GM21737 (cell line): ENCODE measurements at regions not wholly inside any gene's neighbourhood (a gene's known extent, or its start where the extent isn't known, plus 50 kb on each side); places are given as distances from the start of the nearest gene placed in this dataset.
"Not testable (repeated sequence)": the region's sequence is repeated elsewhere in the genome, so short reads cannot be mapped to it uniquely, and the experiment has no call there.

Experiments used
- ATAC-seq: cut with Tn5 transposase; IDR thresholded peaks from one replicate; pipeline ENCODE4 v1.9.1; 2021; ENCODE audit warnings: mild to moderate bottlenecking, moderate library complexity; ENCODE audit not compliant: unreplicated experiment

DNA sequence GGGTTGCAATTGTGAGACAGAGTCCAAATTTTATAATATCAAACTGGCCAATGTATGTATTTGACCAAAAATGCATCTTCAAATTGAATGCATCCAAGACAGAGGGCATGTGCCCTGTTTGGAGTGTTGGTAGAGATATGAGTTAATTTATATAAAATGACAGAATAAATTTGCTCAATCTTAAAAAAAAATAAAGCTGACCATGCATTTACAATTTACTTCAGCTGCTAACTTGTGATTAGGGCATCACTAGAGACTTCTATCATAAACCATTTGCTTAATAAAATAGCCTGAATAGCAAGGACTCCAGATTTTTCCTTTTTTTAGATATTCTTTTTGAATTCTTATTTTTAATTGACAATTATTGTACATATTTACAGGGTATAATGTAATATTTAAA is 1345.8 kb downstream of the CDH11 start:
- ATAC-seq, result no peak

DNA sequence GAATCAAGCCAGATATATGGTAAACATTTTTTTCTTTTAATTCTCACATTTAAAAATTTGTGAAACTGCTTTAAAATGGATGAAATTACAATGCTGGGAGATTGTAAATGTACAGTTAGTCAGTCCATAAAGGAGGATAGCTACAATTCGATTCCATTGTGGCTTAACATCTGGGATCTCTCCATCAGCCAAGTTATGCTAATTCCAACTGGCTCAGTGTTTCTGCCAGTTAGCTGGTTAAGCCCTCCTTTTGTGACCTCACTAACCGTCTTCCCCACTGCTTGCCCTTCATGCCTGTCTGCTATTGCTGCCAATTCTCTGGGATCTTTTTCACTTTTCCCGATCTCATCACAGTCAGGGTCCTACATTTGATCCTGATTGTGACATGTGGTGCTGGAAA is 1347.6 kb downstream of the CDH11 start:
- ATAC-seq, result no peak

DNA sequence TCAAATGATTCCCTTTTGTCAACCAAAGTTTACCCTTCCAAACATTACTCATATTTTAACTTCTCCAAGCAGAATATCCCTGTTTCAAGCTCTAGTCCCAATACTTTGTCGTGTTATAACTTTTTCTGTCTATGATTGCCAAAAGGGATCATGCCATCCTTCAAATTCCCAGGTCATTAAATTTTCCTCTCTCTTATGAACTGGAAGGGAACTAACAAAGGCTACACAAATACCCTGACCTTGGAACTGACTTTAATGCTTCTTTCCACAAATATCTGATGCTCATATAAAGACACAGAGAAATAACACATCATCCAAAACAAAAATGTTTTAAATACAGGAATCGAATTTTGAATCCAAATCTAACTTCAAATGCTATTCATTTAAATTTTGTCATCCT is 1352.7 kb downstream of the CDH11 start:
- no peak for ATAC-seq

DNA sequence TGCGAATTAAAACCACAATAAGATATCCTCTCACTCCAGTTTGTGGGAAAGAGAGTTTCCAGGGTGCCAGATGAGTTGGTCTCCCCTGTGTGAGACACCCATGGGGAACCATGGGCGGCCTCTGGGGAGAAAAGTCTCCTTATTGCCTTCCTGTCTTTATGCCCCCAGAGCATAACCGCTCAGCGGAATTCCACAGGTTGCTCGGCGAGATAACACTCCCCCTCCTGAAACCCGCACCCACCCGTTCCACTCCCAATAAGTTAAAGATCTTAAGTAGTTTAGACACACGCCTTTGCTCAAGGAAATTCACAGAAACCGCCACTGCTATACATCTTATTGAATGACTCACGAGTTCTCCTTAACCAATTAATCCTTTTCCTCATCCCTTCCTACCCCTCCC is 1361.6 kb downstream of the CDH11 start:
- ATAC-seq, result not testable (repeated sequence)

DNA sequence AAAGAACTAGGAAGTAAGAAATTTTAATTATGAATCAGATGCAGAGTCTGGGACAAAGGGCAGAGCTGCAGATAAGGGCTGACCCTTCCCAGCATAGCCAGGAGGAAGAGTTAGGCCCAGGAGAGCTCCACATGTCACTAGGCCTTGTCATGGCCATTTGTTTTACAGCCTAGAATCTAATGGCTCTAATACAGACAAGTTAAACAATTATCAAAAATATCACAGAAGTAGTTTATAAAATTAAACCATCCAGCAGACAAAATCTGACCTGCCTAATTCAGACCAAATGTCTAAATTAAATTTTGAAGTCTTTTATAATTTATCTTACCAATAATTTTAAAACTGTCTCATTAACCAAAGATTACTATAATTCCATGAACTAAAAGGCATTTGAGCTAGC is 1369.5 kb downstream of the CDH11 start:
- ATAC-seq, result no peak

DNA sequence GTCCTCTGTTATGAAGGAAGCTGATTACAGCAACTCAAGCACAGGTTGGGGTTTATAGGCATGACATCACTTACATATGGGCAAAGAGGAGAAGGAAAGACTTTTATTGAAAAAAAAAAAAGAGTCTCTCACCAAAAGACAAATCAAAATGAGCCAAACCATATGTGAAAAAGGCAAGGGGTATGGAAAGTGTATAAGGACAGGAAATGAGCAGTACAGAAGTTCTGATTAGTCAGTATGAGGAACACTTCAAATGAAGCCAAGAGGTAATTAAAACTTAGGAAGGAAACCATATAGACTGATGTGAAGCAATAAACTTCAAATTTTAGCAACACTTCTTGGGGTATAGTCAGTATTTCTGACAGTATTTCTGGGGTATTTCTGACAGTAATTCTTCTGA is 1372.6 kb downstream of the CDH11 start:
- ATAC-seq, result no peak

DNA sequence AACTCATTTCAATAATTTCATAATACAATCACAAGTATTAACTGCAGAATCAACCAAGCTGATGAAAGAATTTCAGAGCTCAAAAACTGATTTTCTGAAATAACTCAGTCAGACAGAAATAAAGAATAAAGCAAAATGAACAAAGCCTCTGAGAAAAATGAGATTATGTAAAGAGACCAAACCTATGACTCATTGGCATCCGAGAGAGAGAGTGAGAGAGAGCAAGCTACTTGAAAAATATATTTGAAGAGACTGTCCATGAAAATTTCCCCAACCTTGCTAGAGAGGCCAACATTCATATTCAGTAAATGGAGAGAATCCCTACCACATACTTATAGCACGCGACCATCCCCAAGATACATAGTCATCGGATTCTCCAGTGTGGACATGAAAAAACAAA is 1376.4 kb downstream of the CDH11 start:
- ATAC-seq, result no peak

DNA sequence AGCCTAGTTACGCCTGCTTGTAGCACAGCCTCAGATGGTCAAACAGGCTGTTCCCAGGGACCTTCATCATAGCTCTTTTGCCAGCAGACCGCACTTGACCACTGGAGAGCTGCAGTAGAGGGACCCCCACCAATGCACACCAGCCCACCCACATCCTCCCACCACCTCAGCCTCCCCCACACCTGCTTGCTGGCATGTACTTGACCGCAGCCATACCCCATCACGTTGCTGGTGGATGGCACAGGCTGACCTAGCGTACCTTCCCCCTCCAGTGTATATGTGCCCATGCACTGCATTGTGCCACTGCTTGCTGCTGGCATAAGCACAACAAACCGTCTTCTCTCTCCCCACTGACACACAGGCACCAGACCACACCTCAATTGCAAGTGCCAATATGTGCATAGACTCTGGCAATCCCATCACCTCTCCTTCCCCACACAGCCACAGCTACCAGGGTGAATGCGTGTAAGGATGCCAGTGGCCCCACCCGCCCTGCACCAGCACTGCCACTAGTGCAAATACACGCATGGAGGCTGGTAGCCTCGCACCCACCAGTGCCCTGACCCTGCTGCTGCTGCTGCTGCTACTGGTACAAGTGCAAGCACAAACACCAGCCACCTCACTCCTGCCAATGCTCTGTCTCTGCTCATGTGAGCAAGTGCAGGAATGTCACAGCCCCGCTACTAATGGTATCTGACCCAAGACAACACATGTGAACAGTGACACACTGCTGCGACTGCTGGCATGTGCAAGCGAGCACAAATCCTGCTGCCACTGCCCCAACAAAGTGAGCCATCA is 1377.6 kb downstream of the CDH11 start:
- ATAC-seq, result no peak

DNA sequence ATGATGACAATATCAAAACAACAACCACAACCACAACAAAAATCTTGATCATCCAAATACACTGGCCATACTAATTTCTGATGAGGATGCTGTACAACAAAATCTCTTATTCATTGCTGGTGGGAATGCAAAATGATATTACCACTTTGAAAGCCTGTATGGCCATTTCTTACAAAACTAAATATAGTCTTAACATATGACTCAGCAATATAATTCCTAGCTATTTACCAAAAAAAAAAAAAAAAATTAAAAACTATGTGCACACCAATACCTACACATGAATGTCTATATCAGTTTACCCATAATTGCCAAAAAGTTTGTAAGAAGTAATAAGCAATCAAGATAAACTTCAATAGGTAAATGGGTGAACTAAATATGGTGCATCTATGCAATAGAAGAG is 1379.7 kb downstream of the CDH11 start:
- ATAC-seq, result no peak

DNA sequence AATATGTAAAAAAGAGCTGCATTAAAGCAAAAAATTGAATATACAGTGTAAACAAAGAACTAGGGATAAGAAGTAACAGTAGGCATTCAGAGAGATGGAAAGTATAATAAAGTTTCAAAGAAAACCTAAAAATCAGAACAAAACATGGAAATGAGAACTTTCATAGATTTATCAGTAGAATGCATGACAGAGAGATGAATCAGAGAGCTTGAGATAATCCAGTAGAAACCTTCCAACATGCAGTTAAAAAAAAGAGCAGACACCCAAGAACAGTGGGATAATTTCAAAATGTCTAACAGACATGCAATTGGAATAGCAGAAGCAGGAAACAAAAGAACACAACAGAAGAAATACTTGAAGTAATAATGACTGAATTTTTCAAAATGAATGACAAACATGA is 1384.2 kb downstream of the CDH11 start:
- no peak for ATAC-seq

DNA sequence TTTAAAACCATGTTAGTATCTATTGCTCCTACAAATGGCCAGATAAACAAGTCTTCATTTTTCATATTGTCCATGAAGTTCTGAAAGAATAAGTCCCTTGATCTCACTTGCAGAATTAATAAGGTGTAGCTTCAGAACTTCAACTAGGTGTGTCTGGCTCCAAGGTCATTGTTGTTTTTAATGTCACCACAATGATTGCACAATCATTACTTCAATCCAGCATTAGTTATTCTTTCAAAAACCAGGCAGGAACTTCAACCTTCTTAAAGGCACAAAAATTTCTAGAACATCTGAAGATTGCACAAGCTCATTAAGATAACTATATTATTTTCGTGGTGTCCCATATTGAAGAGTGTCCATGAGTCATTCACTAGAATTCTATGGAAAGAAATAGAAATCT is 1386.4 kb downstream of the CDH11 start:
- ATAC-seq, result no peak

DNA sequence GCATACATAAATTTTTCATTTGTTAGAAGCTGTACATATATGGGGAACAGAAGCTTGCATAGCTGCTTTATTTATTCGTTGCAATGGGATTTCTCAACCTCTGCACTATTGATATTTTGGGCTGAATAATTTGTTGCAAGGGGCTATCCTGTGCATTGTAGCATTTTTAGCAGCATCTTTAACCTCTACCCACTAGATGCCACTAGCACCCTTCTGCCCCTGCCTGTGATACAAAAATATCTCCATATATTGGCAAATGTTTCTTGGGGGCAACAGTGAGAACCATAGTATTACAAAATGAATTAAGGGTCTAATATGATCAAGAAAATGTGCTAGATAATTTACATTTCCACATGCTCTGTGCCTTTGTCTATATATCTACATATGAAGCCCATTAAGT is 1401.0 kb downstream of the CDH11 start:
- ATAC-seq, result no peak

DNA sequence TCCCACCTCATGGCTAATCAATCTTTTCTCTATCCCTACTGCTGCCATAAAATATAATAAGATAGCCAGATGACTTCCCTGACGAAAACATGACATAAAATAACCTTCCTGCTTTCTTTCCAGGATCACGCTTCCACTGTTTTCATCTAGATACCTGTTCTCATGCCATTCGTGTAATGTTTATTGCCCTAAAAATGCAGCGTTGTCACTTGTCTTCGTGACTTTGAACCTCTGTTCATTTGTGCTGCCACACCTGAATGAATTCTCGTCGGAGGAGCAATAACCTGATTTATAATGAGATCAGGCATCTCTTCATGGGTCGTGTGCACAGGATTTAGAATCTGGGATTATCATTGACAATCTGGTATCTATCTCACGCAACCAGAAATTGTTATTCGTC is 1401.9 kb downstream of the CDH11 start:
- ATAC-seq, result no peak

DNA sequence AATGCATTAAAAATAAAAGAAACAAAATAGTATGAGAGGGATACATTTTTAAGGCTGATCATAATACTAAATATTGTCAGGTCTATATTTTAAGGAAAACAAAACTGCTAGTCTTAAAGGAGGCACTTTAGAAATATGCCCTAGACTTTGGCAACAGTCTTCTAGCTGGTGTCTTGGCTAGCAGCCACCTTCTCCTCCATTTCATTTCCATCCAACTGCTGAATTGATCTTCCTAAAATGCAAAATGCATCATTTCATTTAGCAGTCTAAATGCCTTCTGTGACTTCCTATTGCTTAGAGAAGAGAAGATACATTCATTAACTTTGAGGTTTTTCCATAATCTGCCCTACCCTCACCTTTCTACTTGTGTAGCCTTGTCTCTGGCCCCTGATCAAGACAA is 1404.1 kb downstream of the CDH11 start:
- no peak for ATAC-seq

DNA sequence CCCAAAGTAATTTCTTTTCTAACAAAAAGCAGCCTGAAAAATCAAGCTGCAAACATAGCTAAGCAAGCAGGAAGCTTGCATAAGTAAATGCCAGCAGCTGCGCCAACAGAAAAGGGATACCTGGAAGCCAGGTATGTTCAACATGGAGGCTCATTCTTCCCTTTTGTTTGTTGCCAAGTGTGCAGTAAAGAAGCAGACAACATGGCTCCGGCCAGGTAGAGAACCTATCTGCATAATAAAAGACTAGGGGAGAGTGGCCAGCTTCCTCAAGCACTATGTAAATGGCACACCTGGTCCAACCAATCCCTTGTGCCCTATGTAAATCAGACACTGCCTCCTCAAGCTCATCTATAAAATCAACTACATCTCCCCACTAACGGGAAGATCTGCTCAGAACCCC is 1407.0 kb downstream of the CDH11 start:
- no peak for ATAC-seq

DNA sequence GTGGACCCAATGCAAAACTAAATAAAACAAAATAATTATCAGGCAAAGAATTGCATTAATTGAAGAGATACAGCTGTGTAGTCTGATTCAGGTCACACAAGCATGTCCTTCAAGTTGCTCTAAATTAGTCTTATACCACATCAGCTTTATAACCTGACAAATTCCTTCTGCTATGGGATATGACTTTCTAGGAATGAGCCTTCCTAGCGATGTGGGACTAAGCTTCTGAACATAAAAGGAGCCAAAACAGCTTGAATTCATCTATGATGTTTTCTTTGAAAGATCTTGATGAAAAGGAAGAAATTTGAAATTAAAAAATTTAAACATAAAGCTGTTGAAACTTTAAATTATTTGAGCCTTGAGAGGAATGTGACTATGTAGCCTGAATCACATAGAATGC is 1409.1 kb downstream of the CDH11 start:
- no peak for ATAC-seq

DNA sequence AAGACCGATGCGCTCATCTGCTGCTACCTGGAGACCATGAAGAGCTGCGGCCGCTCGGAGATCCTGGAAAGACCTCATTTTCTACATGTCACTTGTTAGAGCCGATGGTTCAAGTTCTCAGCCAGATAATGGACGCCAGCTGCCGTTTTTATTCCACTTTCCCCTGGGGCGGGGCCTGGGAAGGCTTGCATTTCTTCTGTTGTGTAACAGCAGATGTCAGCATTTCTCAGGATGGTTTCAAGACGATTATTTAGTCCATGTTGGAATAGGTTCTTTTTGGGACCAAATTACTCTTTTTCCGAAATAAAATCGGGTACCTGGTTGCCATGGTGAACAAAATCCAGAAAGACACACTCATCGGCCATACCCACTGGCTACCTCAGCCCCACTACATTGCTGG is 1418.3 kb downstream of the CDH11 start:
- no peak for ATAC-seq

DNA sequence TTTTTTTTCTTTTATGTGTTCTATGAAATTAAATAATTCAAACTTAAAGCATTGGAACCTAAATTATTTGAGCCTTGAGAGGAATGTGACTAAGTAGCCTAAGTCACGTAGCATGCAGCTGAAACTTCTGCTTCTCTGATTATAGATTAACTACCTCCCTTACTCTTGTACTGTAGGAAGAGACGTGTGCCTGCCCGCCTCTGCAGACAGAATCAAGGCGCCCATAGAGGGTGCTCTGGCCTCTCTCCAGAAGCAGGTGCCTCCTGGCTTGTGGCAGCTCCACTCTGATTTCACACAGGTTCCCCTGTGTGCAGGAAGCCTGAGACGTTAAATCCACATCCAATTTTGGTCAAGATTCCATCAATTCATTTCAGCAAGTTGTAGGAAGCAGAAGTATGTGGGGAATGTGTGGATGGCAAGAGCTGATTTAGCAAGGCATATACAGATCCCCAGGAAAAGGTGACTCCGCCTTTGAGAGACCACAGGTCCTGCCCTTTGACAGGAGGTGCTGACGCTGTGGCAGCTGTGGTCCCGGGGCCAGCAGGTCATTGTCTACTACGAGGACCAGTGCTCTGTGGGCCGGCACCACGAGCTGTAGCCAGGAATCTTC is 1418.8 kb downstream of the CDH11 start:
- no peak for ATAC-seq

DNA sequence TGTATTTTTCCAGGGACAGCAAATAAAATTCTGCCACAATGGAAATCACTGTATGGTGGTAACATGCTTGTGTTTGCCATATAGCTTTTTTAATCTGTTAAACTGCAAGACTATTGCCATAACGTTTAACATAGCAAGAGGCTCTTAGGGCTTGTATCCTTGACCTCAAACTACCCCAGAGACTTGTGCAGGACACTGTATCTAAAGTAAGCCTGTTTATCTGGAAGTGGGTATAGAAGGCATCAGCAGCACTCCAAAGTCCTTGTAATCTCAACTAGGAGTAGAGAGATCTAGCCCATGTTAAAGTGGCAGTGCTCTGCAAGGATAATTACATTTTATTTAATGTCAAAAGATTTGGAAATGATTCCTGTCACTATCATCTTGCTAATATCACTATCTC is 1424.1 kb downstream of the CDH11 start:
- ATAC-seq, result no peak

DNA sequence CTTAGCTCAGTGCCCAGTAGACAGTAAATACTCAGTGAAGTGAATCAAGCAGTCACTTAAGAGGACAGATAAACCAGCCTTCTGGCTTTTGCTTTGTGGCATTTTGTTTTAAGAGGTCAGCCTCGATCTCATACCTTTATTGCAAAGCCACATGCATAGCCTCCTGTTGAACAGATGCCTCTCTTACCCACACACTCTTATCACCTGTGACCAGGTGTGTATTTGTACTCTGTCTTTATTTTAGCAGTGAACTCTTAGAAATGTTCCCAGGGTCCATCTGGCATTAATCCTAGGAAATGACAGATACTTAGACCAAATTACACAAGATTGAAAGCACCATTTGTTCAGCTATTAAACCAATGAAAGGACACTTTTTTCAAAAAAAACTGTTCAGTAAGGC is 1426.5 kb downstream of the CDH11 start:
- ATAC-seq, result no peak

DNA sequence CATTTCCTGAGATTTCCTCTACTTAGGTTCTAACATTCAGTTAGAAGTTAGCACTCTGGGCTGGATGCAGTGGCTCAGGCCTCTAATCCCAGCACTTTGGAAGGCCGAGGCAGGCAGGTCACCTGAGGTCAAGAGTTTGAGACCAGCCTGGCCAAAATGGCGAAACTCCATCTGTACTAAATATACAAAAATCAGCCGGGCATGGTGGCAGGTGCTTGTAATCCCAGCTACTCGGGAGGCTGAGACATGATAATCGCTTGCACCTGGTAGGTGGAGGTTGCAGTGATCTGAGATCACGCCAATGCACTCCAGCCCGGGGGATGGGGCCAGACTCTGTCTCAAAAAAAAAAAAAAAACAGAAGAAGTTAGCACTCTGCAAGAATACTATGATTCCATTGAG is 1430.9 kb downstream of the CDH11 start:
- no peak for ATAC-seq

DNA sequence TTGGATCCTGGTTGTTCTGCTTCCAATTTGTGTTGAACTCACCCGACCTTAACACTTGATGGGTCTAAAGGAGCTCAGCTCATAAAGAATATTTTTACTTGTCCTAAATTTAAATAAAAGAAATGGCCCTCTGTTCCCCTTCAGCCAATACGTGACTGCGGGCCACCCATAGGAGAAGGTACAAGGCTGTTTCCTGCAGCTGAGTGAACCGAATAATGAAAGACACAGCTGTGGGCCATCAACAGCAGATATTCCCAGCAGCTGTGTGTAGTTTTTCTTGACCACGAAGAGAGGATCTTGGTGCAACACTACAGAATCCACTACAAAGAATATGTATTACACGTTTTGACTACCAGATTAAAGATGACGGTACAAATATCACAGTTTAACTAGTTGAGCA is 1431.6 kb downstream of the CDH11 start:
- ATAC-seq, result no peak

DNA sequence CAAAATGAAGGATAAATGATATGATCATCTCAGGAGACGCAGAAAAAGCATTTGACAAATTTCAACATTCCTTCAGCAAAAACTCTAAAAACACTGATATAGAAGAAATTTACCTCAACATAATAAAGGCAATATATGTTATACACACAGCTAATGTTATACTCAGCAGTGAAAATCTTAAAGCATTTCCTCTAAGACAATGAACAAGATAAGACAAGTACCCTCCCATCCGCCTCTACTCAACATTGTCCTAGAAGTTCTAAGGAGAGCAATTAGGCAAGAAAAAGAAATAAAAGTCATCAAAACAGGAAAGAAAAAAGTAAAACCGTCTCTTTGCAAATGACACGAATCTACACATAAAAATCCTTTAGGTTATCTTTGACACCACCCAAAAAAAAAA is 1432.8 kb downstream of the CDH11 start:
- no peak for ATAC-seq
